ENCODE measurements at regions not wholly inside any gene's neighbourhood (a gene's known extent, or its start where the extent isn't known, plus 50 kb on each side); places are given as distances from the start of the nearest gene placed in this dataset.

- FAIRE-seq: no peak
- Histone ChIP-seq H3K27me3 (ENCODE audit: control insufficient read depth in 3 of 3, insufficient read depth in 3 of 3, low read length in 3 of 3) (no peaks in the 10 kb centered on the region), H3K27ac (ENCODE audit: low read depth in 1 of 3, low read length in 2 of 3) (peak overlapping the region in 2 of 3 donors; percentile 57 to 58), H3K9me3 (ENCODE audit: control insufficient read depth in 2 of 2, insufficient read depth in 1 of 2, low read depth in 1 of 2, low read length in 1 of 2) (no peaks in the 10 kb centered on the region), H3K4me1 (ENCODE audit: control insufficient read depth in 3 of 3, insufficient read depth in 2 of 3, low read depth in 1 of 3, low read length in 2 of 3) (peaks cover 0 to 4% (median 0%) of the 10 kb centered on the region in 3 donors), H3K4me3 (ENCODE audit: low read depth in 1 of 3, low read length in 3 of 3) (no peak overlapping the region), H3K36me3 (ENCODE audit: control insufficient read depth in 3 of 3, insufficient read depth in 2 of 3, low read depth in 1 of 3, low read length in 3 of 3) (no peaks in the 10 kb centered on the region)
- DNase-seq: peak; percentile 49 to 95
- WGBS, 3 donors: 15 to 41% (median 41%) methylated on average over 2 of the region's 2 CpGs
Observed at GRCh38 chr4:148680884-148681283, 238.7 kb upstream of the NR3C2 start.

DNA sequence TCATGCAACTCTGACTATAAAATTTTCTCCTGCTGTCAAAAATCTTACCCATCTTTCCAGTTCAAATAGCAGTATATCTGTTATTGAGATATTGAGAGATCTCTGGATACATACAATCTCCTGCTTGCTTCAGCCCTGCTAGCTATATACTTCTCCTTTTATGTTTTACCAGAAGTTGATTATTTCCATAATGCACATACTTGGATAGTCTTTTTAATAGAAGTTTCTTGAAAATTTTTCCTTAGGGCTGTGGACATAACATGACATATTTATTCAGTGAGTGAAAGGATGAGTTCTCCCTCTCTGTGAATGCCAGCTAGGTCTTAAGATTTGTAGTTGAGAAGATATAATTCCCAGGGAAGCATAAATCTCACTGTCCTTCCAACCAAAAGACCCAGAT is 234.1 kb upstream of the NR3C2 start:
- Histone ChIP-seq H3K4me3 (ENCODE audit: low read depth in 1 of 3, low read length in 3 of 3) (no peak overlapping the region), H3K4me1 (ENCODE audit: control insufficient read depth in 3 of 3, insufficient read depth in 2 of 3, low read depth in 1 of 3, low read length in 2 of 3) (peaks cover 0 to 2% (median 0%) of the 10 kb centered on the region in 3 donors), H3K9me3 (ENCODE audit: control insufficient read depth in 2 of 2, insufficient read depth in 1 of 2, low read depth in 1 of 2, low read length in 1 of 2) (no peaks in the 10 kb centered on the region), H3K27me3 (ENCODE audit: control insufficient read depth in 3 of 3, insufficient read depth in 3 of 3, low read length in 3 of 3) (no peaks in the 10 kb centered on the region), H3K36me3 (ENCODE audit: control insufficient read depth in 3 of 3, insufficient read depth in 2 of 3, low read depth in 1 of 3, low read length in 3 of 3) (no peaks in the 10 kb centered on the region), H3K27ac (ENCODE audit: low read depth in 1 of 3, low read length in 2 of 3) (no peak overlapping the region)
- FAIRE-seq: no peak
- no peak for DNase-seq

DNA sequence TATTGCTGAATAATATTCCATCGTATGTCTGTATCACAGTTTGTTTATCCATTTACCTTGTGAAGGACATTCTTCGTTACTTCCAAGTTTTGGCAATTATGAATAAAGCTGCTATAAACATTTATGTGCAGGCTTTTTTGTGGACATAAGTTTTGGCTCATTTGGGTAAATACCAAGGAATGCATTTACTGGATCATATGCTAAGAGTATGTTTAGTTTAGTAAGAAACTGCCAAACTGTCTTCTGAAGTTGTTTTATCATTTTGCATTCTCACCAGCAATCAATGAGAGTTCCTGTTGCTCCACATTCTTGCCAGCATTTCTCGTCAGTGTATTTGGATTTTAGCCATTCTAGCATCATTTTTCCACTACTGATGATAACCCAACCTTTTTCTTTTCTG is 232.7 kb upstream of the NR3C2 start:
- no peak overlapping the region for H3K27ac ChIP-seq (ENCODE audit: low read depth in 1 of 3, low read length in 2 of 3)
- no peaks in the 10 kb centered on the region for H3K9me3 ChIP-seq (ENCODE audit: control insufficient read depth in 2 of 2, insufficient read depth in 1 of 2, low read depth in 1 of 2, low read length in 1 of 2)
- FAIRE-seq (no peak), DNase-seq (no peak)
- no peaks in the 10 kb centered on the region for H3K27me3 ChIP-seq (ENCODE audit: control insufficient read depth in 3 of 3, insufficient read depth in 3 of 3, low read length in 3 of 3)
- 73 to 87% (median 77%) methylated on average over 3 of the region's 3 CpGs for WGBS, 3 donors
- H3K4me1 ChIP-seq (ENCODE audit: control insufficient read depth in 3 of 3, insufficient read depth in 2 of 3, low read depth in 1 of 3, low read length in 2 of 3): no peaks in the 10 kb centered on the region
- H3K36me3 ChIP-seq (ENCODE audit: control insufficient read depth in 3 of 3, insufficient read depth in 2 of 3, low read depth in 1 of 3, low read length in 3 of 3): no peaks in the 10 kb centered on the region
- no peak overlapping the region for H3K4me3 ChIP-seq (ENCODE audit: low read depth in 1 of 3, low read length in 3 of 3)

DNA sequence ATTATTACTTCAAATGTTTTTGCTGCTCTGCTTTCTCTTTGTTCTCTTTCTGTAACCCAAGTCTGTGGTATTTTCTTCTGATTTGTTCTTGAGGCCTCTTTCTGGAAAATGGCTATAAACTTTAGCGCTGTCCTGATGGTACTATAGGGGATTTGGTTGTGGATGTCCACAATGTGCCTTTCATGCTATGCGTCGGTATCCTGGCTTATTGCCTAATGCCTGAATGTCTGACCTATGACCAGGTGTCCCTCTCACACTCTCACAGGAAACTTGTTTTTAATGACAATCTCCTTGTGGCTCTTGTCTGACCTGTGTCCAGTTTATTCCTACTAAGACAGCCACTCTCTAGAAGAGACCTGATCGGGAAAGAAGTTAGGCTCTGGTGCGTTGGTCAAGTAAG is 222.4 kb upstream of the NR3C2 start:
- Histone ChIP-seq H3K4me3 (ENCODE audit: low read depth in 1 of 3, low read length in 3 of 3) (no peak overlapping the region), H3K9me3 (ENCODE audit: control insufficient read depth in 2 of 2, insufficient read depth in 1 of 2, low read depth in 1 of 2, low read length in 1 of 2) (no peaks in the 10 kb centered on the region), H3K4me1 (ENCODE audit: control insufficient read depth in 3 of 3, insufficient read depth in 2 of 3, low read depth in 1 of 3, low read length in 2 of 3) (no peaks in the 10 kb centered on the region), H3K27me3 (ENCODE audit: control insufficient read depth in 3 of 3, insufficient read depth in 3 of 3, low read length in 3 of 3) (no peaks in the 10 kb centered on the region), H3K36me3 (ENCODE audit: control insufficient read depth in 3 of 3, insufficient read depth in 2 of 3, low read depth in 1 of 3, low read length in 3 of 3) (no peaks in the 10 kb centered on the region), H3K27ac (ENCODE audit: low read depth in 1 of 3, low read length in 2 of 3) (no peak overlapping the region)
- WGBS, 3 donors: 77 to 94% (median 92%) methylated on average over 5 of the region's 5 CpGs
- FAIRE-seq (no peak), DNase-seq (no peak)

GRCh38 chr4:148654131-148654530 is 211.9 kb upstream of the NR3C2 start:
- WGBS, 3 donors: 89 to 95% (median 92%) methylated on average over 2 of the region's 2 CpGs

DNA sequence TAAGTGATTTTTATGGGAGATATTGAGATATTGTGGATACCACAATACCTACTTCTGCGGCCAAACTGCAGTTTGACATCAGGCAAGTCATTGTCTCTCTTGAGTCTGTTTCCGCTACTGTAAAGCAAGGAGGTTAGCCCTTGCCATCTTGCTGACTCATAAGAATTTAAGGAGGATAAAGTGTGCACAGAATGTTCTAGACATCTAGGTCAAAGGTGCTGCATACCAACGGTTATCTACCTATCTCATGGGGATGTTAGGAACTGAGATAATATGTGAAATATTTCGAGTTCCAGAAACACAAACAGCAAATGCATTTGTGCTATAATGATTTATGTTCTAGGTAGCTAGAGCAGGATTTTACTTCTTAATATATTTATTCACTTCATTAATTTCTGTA is 211.5 kb upstream of the NR3C2 start:
- 66 to 72% (median 68%) methylated on average over 4 of the region's 4 CpGs for WGBS, 3 donors
- Histone ChIP-seq H3K9me3 (ENCODE audit: control insufficient read depth in 2 of 2, insufficient read depth in 1 of 2, low read depth in 1 of 2, low read length in 1 of 2) (no peaks in the 10 kb centered on the region), H3K4me1 (ENCODE audit: control insufficient read depth in 3 of 3, insufficient read depth in 2 of 3, low read depth in 1 of 3, low read length in 2 of 3) (no peaks in the 10 kb centered on the region)

More at GRCh38 chr4:148654131-148654530, 211.9 kb upstream of the NR3C2 start:
- H3K4me1 ChIP-seq (ENCODE audit: control insufficient read depth in 3 of 3, insufficient read depth in 2 of 3, low read depth in 1 of 3, low read length in 2 of 3): no peaks in the 10 kb centered on the region
- H3K9me3 ChIP-seq (ENCODE audit: control insufficient read depth in 2 of 2, insufficient read depth in 1 of 2, low read depth in 1 of 2, low read length in 1 of 2): no peaks in the 10 kb centered on the region
- no peaks in the 10 kb centered on the region for H3K36me3 ChIP-seq (ENCODE audit: control insufficient read depth in 3 of 3, insufficient read depth in 2 of 3, low read depth in 1 of 3, low read length in 3 of 3)
- H3K27ac ChIP-seq (ENCODE audit: low read depth in 1 of 3, low read length in 2 of 3): no peak overlapping the region
- no peaks in the 10 kb centered on the region for H3K27me3 ChIP-seq (ENCODE audit: control insufficient read depth in 3 of 3, insufficient read depth in 3 of 3, low read length in 3 of 3)
- H3K4me3 ChIP-seq (ENCODE audit: low read depth in 1 of 3, low read length in 3 of 3): no peak overlapping the region
- DNase-seq (no peak), FAIRE-seq (no peak)

GRCh38 chr4:148651991-148652390 is 209.8 kb upstream of the NR3C2 start:
- FAIRE-seq: no peak
- no peak for DNase-seq
- H3K4me1 ChIP-seq (ENCODE audit: control insufficient read depth in 3 of 3, insufficient read depth in 2 of 3, low read depth in 1 of 3, low read length in 2 of 3): no peaks in the 10 kb centered on the region
- no peaks in the 10 kb centered on the region for H3K27me3 ChIP-seq (ENCODE audit: control insufficient read depth in 3 of 3, insufficient read depth in 3 of 3, low read length in 3 of 3)
- 73 to 93% (median 88%) methylated on average over 2 of the region's 2 CpGs for WGBS, 3 donors
- H3K9me3 ChIP-seq (ENCODE audit: control insufficient read depth in 2 of 2, insufficient read depth in 1 of 2, low read depth in 1 of 2, low read length in 1 of 2): no peaks in the 10 kb centered on the region
- H3K27ac ChIP-seq (ENCODE audit: low read depth in 1 of 3, low read length in 2 of 3): no peak overlapping the region
- no peaks in the 10 kb centered on the region for H3K36me3 ChIP-seq (ENCODE audit: control insufficient read depth in 3 of 3, insufficient read depth in 2 of 3, low read depth in 1 of 3, low read length in 3 of 3)
- H3K4me3 ChIP-seq (ENCODE audit: low read depth in 1 of 3, low read length in 3 of 3): no peak overlapping the region

More for the DNA sequence above, 211.5 kb upstream of the NR3C2 start:
- no peak overlapping the region for H3K4me3 ChIP-seq (ENCODE audit: low read depth in 1 of 3, low read length in 3 of 3)
- no peak overlapping the region for H3K27ac ChIP-seq (ENCODE audit: low read depth in 1 of 3, low read length in 2 of 3)
- DNase-seq: peak in 1 of 2 donors; percentile 13
- no peak for FAIRE-seq
- no peaks in the 10 kb centered on the region for H3K36me3 ChIP-seq (ENCODE audit: control insufficient read depth in 3 of 3, insufficient read depth in 2 of 3, low read depth in 1 of 3, low read length in 3 of 3)
- H3K27me3 ChIP-seq (ENCODE audit: control insufficient read depth in 3 of 3, insufficient read depth in 3 of 3, low read length in 3 of 3): no peaks in the 10 kb centered on the region

DNA sequence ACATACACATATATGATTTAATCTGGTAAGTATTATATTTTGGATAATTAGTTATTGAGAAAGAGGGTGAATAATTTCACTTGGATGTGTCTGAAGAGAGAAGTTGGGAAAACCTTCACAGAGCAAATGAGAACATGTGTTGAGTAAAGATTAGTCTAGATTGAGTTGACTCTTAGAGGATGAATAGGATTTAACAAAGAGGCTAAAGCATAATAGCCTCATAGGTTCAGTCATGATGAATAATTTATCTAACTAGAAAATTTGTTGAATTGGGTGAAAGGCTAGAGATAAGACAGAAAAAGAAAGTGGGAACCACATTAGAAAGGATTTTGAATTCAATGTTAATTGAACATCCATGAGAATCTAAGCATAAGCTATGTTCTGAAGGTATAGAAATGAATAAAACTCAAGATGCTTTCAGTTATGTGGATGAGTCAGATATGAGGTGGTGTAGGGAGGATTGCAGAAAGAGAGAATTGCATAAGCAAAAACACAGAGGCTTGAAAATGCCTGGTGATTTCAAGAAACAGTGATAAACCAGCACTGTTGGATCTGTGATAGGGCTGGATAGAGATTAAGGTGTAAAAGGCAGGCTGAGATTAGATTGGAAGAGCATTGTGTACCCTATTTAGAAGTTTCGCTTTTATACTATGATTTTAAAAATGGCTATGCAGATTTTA is 207.6 kb upstream of the NR3C2 start:
- no peak overlapping the region for H3K27ac ChIP-seq (ENCODE audit: low read depth in 1 of 3, low read length in 2 of 3)
- no peaks in the 10 kb centered on the region for H3K27me3 ChIP-seq (ENCODE audit: control insufficient read depth in 3 of 3, insufficient read depth in 3 of 3, low read length in 3 of 3)
- no peak for DNase-seq
- WGBS, 3 donors: 80 to 91% (median 85%) methylated on average over 1 of the region's 1 CpG
- no peaks in the 10 kb centered on the region for H3K4me1 ChIP-seq (ENCODE audit: control insufficient read depth in 3 of 3, insufficient read depth in 2 of 3, low read depth in 1 of 3, low read length in 2 of 3)
- no peak for FAIRE-seq
- no peak overlapping the region for H3K4me3 ChIP-seq (ENCODE audit: low read depth in 1 of 3, low read length in 3 of 3)
- H3K36me3 ChIP-seq (ENCODE audit: control insufficient read depth in 3 of 3, insufficient read depth in 2 of 3, low read depth in 1 of 3, low read length in 3 of 3): no peaks in the 10 kb centered on the region
- no peaks in the 10 kb centered on the region for H3K9me3 ChIP-seq (ENCODE audit: control insufficient read depth in 2 of 2, insufficient read depth in 1 of 2, low read depth in 1 of 2, low read length in 1 of 2)

DNA sequence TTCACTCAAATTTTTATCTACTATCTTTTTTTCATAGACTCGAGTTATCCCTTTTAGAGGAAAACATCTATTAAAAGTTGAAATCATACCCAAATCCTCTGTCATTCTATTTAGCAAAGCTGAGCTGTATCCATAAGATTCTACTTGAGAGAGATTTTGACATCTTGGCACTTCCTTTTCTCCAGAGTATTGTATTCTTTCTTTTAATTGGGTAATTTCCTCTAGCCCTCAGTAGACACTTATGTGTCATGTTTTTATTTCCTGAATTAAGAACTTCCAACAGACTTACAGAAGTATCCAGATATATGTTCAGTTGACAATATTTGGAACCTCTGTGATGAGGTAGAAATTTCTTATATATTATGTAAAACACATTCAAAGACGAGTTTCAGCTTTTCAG is 201.6 kb upstream of the NR3C2 start:
- 77 to 88% (median 80%) methylated on average over 2 of the region's 2 CpGs for WGBS, 3 donors
- Histone ChIP-seq H3K27ac (ENCODE audit: low read depth in 1 of 3, low read length in 2 of 3) (no peak overlapping the region), H3K27me3 (ENCODE audit: control insufficient read depth in 3 of 3, insufficient read depth in 3 of 3, low read length in 3 of 3) (no peaks in the 10 kb centered on the region), H3K4me3 (ENCODE audit: low read depth in 1 of 3, low read length in 3 of 3) (no peak overlapping the region), H3K4me1 (ENCODE audit: control insufficient read depth in 3 of 3, insufficient read depth in 2 of 3, low read depth in 1 of 3, low read length in 2 of 3) (no peaks in the 10 kb centered on the region), H3K9me3 (ENCODE audit: control insufficient read depth in 2 of 2, insufficient read depth in 1 of 2, low read depth in 1 of 2, low read length in 1 of 2) (no peaks in the 10 kb centered on the region), H3K36me3 (ENCODE audit: control insufficient read depth in 3 of 3, insufficient read depth in 2 of 3, low read depth in 1 of 3, low read length in 3 of 3) (no peaks in the 10 kb centered on the region)
- DNase-seq (no peak), FAIRE-seq (no peak)
